ENCODE measurements at regions not wholly inside any gene's neighbourhood (a gene's known extent, or its start where the extent isn't known, plus 50 kb on each side); places are given as distances from the start of the nearest gene placed in this dataset.
"Not testable (repeated sequence)": the region's sequence is repeated elsewhere in the genome, so short reads cannot be mapped to it uniquely, and the experiment has no call there.

- DNase-seq: no peak
Observed at GRCh38 chr5:71771191-71771590, 52.1 kb downstream of the CARTPT start.

- no peak for DNase-seq
Observed at GRCh38 chr5:71778678-71779276, 59.7 kb downstream of the CARTPT start.

- DNase-seq: no peak
Observed at GRCh38 chr5:71780597-71780996, 61.5 kb downstream of the CARTPT start.

- DNase-seq: no peak
Observed at GRCh38 chr5:71782393-71782770, 63.3 kb downstream of the CARTPT start.

GRCh38 chr5:71782771-71783770 is 64.0 kb downstream of the CARTPT start:
- DNase-seq: peak; percentile 44

GRCh38 chr5:71783891-71784290 is 64.8 kb downstream of the CARTPT start:
- no peak for DNase-seq

- DNase-seq: no peak
Observed at GRCh38 chr5:71786337-71787055, 67.4 kb downstream of the CARTPT start.

- no peak for DNase-seq
Observed at GRCh38 chr5:71788794-71789193, 69.7 kb downstream of the CARTPT start.

GRCh38 chr5:71789746-71790145 is 70.7 kb downstream of the CARTPT start:
- no peak for DNase-seq

GRCh38 chr5:71790433-71790832 is 71.4 kb downstream of the CARTPT start:
- DNase-seq: no peak

GRCh38 chr5:71792041-71792440 is 73.0 kb downstream of the CARTPT start:
- DNase-seq: not testable (repeated sequence)

GRCh38 chr5:71794061-71794695 is 75.1 kb downstream of the CARTPT start:
- no peak for DNase-seq

GRCh38 chr5:71802673-71803072 is 83.6 kb downstream of the CARTPT start:
- DNase-seq: no peak

GRCh38 chr5:71806711-71807110 is 87.6 kb downstream of the CARTPT start:
- no peak for DNase-seq

GRCh38 chr5:71807909-71808308 is 88.8 kb downstream of the CARTPT start:
- no peak for DNase-seq

- no peak for DNase-seq
Observed at GRCh38 chr5:71809446-71809845, 90.4 kb downstream of the CARTPT start.

- no peak for DNase-seq
Observed at GRCh38 chr5:71810023-71810422, 90.9 kb downstream of the CARTPT start.

GRCh38 chr5:71810471-71811195 is 91.6 kb downstream of the CARTPT start:
- DNase-seq: no peak

GRCh38 chr5:71811779-71812178 is 92.7 kb downstream of the CARTPT start:
- no peak for DNase-seq

GRCh38 chr5:71816307-71816706 is 97.2 kb downstream of the CARTPT start:
- DNase-seq: no peak

- no peak for DNase-seq
Observed at GRCh38 chr5:71817891-71818290, 98.8 kb downstream of the CARTPT start.

GRCh38 chr5:71821029-71821428 is 102.0 kb downstream of the CARTPT start:
- no peak for DNase-seq

Data from activated naive CD4-positive, alpha-beta T cell treated with anti-CD3 and anti-CD28 coated beads, Interleukin-2, amount 50 U/mL, for 16 hours (primary cell).